IPS-15b (cell line): ENCODE measurements at regions not wholly inside any gene's neighbourhood (a gene's known extent, or its start where the extent isn't known, plus 50 kb on each side); places are given as distances from the start of the nearest gene placed in this dataset.

Source experiments
- H3K27me3 ChIP-seq: one replicate; pipeline ENCODE4 v1.6.1; 2013; ENCODE audit warnings: low read length; ENCODE audit not compliant: control insufficient read depth, insufficient read depth
- H3K36me3 ChIP-seq: one replicate; pipeline ENCODE4 v1.6.1; 2013; ENCODE audit warnings: low read length; ENCODE audit not compliant: control insufficient read depth, insufficient read depth
- H3K4me1 ChIP-seq: one replicate; pipeline ENCODE4 v1.6.1; 2013; ENCODE audit warnings: mild to moderate bottlenecking, low read length; ENCODE audit not compliant: control insufficient read depth, insufficient read depth
- H3K4me3 ChIP-seq: one replicate; pipeline ENCODE4 v1.5.1; 2013; ENCODE audit warnings: low read depth, low read length
- H3K9ac ChIP-seq: one replicate; pipeline ENCODE4 v1.6.1; 2013; ENCODE audit warnings: low read depth, mild to moderate bottlenecking, low read length
- H3K9me3 ChIP-seq: one replicate; pipeline ENCODE4 v1.6.1; 2013; ENCODE audit warnings: mild to moderate bottlenecking, low read length; ENCODE audit not compliant: control insufficient read depth, insufficient read depth

- Histone ChIP-seq H3K36me3 (no peaks in the 10 kb centered on the region), H3K9me3 (no peaks in the 10 kb centered on the region), H3K4me1 (no peaks in the 10 kb centered on the region), H3K9ac (no peak overlapping the region), H3K27me3 (no peaks in the 10 kb centered on the region), H3K4me3 (no peak overlapping the region)
Measured at GRCh38 chr7:91653286-91653685, 227.2 kb downstream of the MTERF1 start.

- Histone ChIP-seq H3K27me3 (no peaks in the 10 kb centered on the region), H3K36me3 (no peaks in the 10 kb centered on the region), H3K4me1 (no peaks in the 10 kb centered on the region), H3K9me3 (no peaks in the 10 kb centered on the region), H3K4me3 (no peak overlapping the region), H3K9ac (no peak overlapping the region)
Measured at GRCh38 chr7:91655656-91656055, 224.8 kb downstream of the MTERF1 start.

DNA sequence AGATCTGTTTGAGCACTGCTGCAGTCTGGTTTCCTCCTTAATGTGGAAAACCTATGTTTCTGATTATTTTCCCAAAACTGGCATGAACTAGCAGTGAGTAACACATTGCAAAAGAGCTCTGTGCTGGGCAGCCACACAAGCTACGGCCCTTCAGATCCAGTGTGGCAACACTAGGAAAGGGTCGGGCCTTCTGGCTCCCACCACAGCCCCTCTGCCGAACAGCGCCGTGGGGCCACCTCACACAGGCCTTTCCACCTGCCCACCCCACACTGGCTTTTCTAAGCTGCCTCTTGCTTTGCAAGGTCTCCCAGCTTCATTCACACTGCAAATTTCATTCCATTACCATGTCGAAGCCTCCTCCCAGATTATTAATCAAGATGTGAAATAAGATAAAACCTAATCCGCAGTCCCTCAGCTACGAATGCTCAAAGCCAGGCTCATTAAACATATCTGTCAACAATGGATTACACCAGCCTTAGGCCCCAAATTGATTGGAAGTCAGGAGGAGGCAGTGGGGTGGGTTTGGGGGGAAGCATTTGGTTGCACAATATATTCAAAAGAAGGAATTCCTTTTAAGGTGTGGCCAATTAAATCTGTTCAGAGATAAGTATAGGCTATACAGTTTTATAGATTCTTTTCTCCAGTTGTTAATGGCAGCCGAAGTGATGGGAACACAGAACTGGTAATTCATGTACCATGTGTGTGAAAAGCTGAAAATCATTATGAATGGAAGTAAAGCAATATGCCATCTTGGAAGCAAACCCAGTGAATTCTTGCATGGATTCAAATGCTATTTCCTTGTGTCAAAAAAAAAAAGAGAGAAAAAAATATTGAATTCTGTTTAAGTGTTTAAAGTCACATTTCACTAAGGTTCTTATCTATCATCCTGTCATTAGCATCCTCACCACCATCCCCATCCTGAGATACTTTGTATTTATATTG is 223.7 kb downstream of the MTERF1 start:
- Histone ChIP-seq H3K4me1 (no peaks in the 10 kb centered on the region), H3K9ac (no peak overlapping the region), H3K9me3 (no peaks in the 10 kb centered on the region), H3K27me3 (no peaks in the 10 kb centered on the region), H3K4me3 (no peak overlapping the region), H3K36me3 (no peaks in the 10 kb centered on the region)

- no peak overlapping the region for H3K4me3 ChIP-seq
- H3K9me3 ChIP-seq, result no peaks in the 10 kb centered on the region
- H3K4me1 ChIP-seq, result no peaks in the 10 kb centered on the region
- H3K27me3 ChIP-seq, result no peaks in the 10 kb centered on the region
- H3K9ac ChIP-seq, result no peak overlapping the region
- no peaks in the 10 kb centered on the region for H3K36me3 ChIP-seq
Measured at GRCh38 chr7:91657483-91658071, 222.9 kb downstream of the MTERF1 start.

GRCh38 chr7:91659096-91659495 is 221.4 kb downstream of the MTERF1 start:
- Histone ChIP-seq H3K4me1 (no peaks in the 10 kb centered on the region), H3K27me3 (no peaks in the 10 kb centered on the region), H3K36me3 (no peaks in the 10 kb centered on the region), H3K4me3 (no peak overlapping the region), H3K9ac (no peak overlapping the region), H3K9me3 (no peaks in the 10 kb centered on the region)

- Histone ChIP-seq H3K27me3 (no peaks in the 10 kb centered on the region), H3K4me3 (no peak overlapping the region)
Measured at GRCh38 chr7:91660734-91661356, 219.7 kb downstream of the MTERF1 start.

GRCh38 chr7:91661727-91662126 is 218.8 kb downstream of the MTERF1 start:
- Histone ChIP-seq H3K36me3 (no peaks in the 10 kb centered on the region), H3K4me1 (no peaks in the 10 kb centered on the region), H3K27me3 (no peaks in the 10 kb centered on the region), H3K9me3 (no peaks in the 10 kb centered on the region), H3K9ac (no peak overlapping the region), H3K4me3 (no peak overlapping the region)

More at GRCh38 chr7:91660734-91661356, 219.7 kb downstream of the MTERF1 start:
- no peak overlapping the region for H3K9ac ChIP-seq
- H3K9me3 ChIP-seq, result no peaks in the 10 kb centered on the region
- no peaks in the 10 kb centered on the region for H3K4me1 ChIP-seq
- no peaks in the 10 kb centered on the region for H3K36me3 ChIP-seq

- Histone ChIP-seq H3K9me3 (no peaks in the 10 kb centered on the region), H3K36me3 (no peaks in the 10 kb centered on the region), H3K4me3 (no peak overlapping the region), H3K9ac (no peak overlapping the region), H3K27me3 (no peaks in the 10 kb centered on the region), H3K4me1 (no peaks in the 10 kb centered on the region)
Measured at GRCh38 chr7:91668217-91668616, 212.3 kb downstream of the MTERF1 start.

DNA sequence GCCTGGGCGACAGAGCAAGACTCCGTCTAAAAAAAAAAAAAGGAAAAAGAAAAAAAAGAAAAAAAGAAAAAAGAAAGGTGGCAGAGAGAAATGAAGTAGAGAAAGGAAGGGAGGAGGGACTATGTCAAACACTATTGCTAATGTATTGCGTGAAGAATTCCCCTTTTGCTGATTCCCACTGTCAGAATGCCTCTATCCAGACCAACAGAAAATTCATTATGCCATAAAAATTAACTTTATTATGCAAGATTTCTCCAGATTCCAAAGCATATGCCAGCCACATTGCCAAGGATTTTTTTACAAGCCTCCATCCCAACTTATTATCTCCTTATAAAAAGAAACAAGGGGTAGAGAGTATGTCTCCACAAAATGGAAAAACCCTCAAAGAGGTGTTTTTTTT is 209.3 kb downstream of the MTERF1 start:
- Histone ChIP-seq H3K27me3 (no peaks in the 10 kb centered on the region), H3K9me3 (no peaks in the 10 kb centered on the region), H3K9ac (no peak overlapping the region), H3K4me3 (no peak overlapping the region), H3K4me1 (no peaks in the 10 kb centered on the region), H3K36me3 (no peaks in the 10 kb centered on the region)

- Histone ChIP-seq H3K4me1 (no peaks in the 10 kb centered on the region), H3K4me3 (no peak overlapping the region), H3K27me3 (no peaks in the 10 kb centered on the region), H3K9ac (no peak overlapping the region), H3K9me3 (no peaks in the 10 kb centered on the region), H3K36me3 (no peaks in the 10 kb centered on the region)
Measured at GRCh38 chr7:91674470-91674869, 206.0 kb downstream of the MTERF1 start.

- peaks cover 4% of the 10 kb centered on the region for H3K9me3 ChIP-seq
- no peak overlapping the region for H3K9ac ChIP-seq
- no peaks in the 10 kb centered on the region for H3K36me3 ChIP-seq
- no peaks in the 10 kb centered on the region for H3K27me3 ChIP-seq
- no peaks in the 10 kb centered on the region for H3K4me1 ChIP-seq
- no peak overlapping the region for H3K4me3 ChIP-seq
Measured at GRCh38 chr7:91681718-91682117, 198.8 kb downstream of the MTERF1 start.

- no peaks in the 10 kb centered on the region for H3K36me3 ChIP-seq
- no peaks in the 10 kb centered on the region for H3K4me1 ChIP-seq
- no peak overlapping the region for H3K4me3 ChIP-seq
- H3K27me3 ChIP-seq, result no peaks in the 10 kb centered on the region
- H3K9me3 ChIP-seq, result peaks cover 4% of the 10 kb centered on the region
- no peak overlapping the region for H3K9ac ChIP-seq
Measured at GRCh38 chr7:91683823-91684222, 196.7 kb downstream of the MTERF1 start.
